K562 (cell line): ENCODE measurements at regions not wholly inside any gene's neighbourhood (a gene's known extent, or its start where the extent isn't known, plus 50 kb on each side); places are given as distances from the start of the nearest gene placed in this dataset.

Experiments used
- ATAC-seq: fragments of 200-7000 bp; cut with Tn5 transposase; 3 replicates; pipeline ENCODE4 v1.9.1; 2020; ENCODE audit warnings: moderate library complexity
- BruUV-seq: library from RNA; stranded (reverse); fragments of 400-500 nt; replicated peaks from 2 replicates; lab custom pipeline; 2021; lab: Mats Ljungman, UMichigan
- CTCF ChIA-PET: fragments of 300-600 bp; formaldehyde crosslinking; extraction: SDS; loops from one replicate; lab custom pipeline; 2021; ENCODE audit warnings: low intra/inter-chr PET ratio; lab: Yijun Ruan, JAX
- POLR2A ChIA-PET: fragments of 300-600, 350-650 bp; sonication (Branson Sonifier 250); formaldehyde crosslinking; extraction: SDS; loops from one replicate; lab custom pipeline; 2021; ENCODE audit warnings: antibody characterized with exemption, inconsistent platforms; lab: Yijun Ruan, JAX
- DNase-seq, 4 experiments: peaks; one replicate each; pipeline versions ENCODE4 v3.0.0 to v3.0.0-alpha.2; 2011 to 2018; ENCODE audit warnings: low spot score in 3 of 4, mixed read lengths in 3 of 4; ENCODE audit errors: extremely low read depth in 1 of 4
- FAIRE-seq: peaks from 2 replicates; lab custom pipeline; 2011; peaks lifted over from hg19 to GRCh38; lab: Jason Lieb, UNC
- H2AFZ ChIP-seq: 2 replicates; pipeline ENCODE4 v1.6.0; 2011; ENCODE audit warnings: low read depth, low read length, control low read depth, inconsistent platforms
- H3K27ac ChIP-seq: fragments of 200-600 bp; 3 replicates; pipeline ENCODE4 v1.8.0; 2011; ENCODE audit warnings: low read depth, mild to moderate bottlenecking, control low read depth, inconsistent platforms, low read length, moderate library complexity, mixed read lengths; ENCODE audit errors: extremely low read depth
- H3K27me3 ChIP-seq, 2 experiments: fragments of 300-600 bp in 1 of 2; 2 replicates in 1 of 2; 3 replicates in 1 of 2; pipeline versions ENCODE4 v1.6.0 to v1.8.0; 2011; ENCODE audit warnings: inconsistent platforms in 2 of 2, low read length in 2 of 2, mild to moderate bottlenecking in 1 of 2, mixed read lengths in 1 of 2, moderate library complexity in 1 of 2; ENCODE audit not compliant: control insufficient read depth in 2 of 2, insufficient read depth in 2 of 2
- H3K36me3 ChIP-seq: fragments of 300-600 bp; 3 replicates; pipeline ENCODE4 v1.8.0; 2011; ENCODE audit warnings: mild to moderate bottlenecking, low read length, inconsistent platforms; ENCODE audit not compliant: control insufficient read depth, insufficient read depth
- H3K4me1 ChIP-seq, 2 experiments: fragments of 200-600 bp in 1 of 2; replicated peaks in 1 of 2; 2 replicates in 1 of 2; 3 replicates in 1 of 2; pipeline versions ENCODE4 v1.5.1 to v1.8.0; 2011; ENCODE audit warnings: inconsistent platforms in 2 of 2, low read length in 2 of 2, mild to moderate bottlenecking in 1 of 2, mixed read lengths in 1 of 2, moderate library complexity in 1 of 2; ENCODE audit not compliant: control insufficient read depth in 2 of 2, insufficient read depth in 2 of 2
- H3K4me2 ChIP-seq: 2 replicates; pipeline ENCODE4 v1.6.1; 2011; ENCODE audit warnings: low read length, control low read depth, inconsistent platforms, mixed read lengths; ENCODE audit not compliant: insufficient read depth
- H3K4me3 ChIP-seq: fragments of 200-600 bp; sonication (generic), shearing (Covaris generic); 2 replicates; pipeline ENCODE4 v1.5.1; 2016; ENCODE audit warnings: control low read depth, inconsistent platforms
- H3K79me2 ChIP-seq: fragments of 200-600 bp; 3 replicates; pipeline ENCODE4 v1.8.0; 2011; ENCODE audit warnings: low read length, inconsistent platforms; ENCODE audit not compliant: control insufficient read depth, insufficient read depth
- H3K9ac ChIP-seq, 2 experiments: 2 replicates each; pipeline versions ENCODE4 v1.6.0 to v1.6.1; 2011; ENCODE audit warnings: low read depth in 2 of 2, low read length in 2 of 2, control low read depth in 1 of 2, inconsistent platforms in 1 of 2, mild to moderate bottlenecking in 1 of 2, mixed read lengths in 1 of 2; ENCODE audit not compliant: insufficient read depth in 1 of 2
- H3K9me1 ChIP-seq: one replicate; pipeline ENCODE4 v1.6.0; 2011; ENCODE audit warnings: inconsistent platforms, mild to moderate bottlenecking, low read length, moderate library complexity; ENCODE audit not compliant: control insufficient read depth, insufficient read depth
- H3K9me3 ChIP-seq: replicated peaks from 2 replicates; pipeline ENCODE4 v1.5.1; 2011; ENCODE audit warnings: low read depth, low read length, inconsistent platforms; ENCODE audit not compliant: control insufficient read depth, insufficient read depth
- H4K20me1 ChIP-seq: replicated peaks from 2 replicates; pipeline ENCODE4 v1.6.1; 2011; ENCODE audit warnings: low read length, inconsistent platforms, mixed read lengths; ENCODE audit not compliant: control insufficient read depth, insufficient read depth
- CBX3 ChIP-seq, 2 experiments: IDR thresholded peaks; 1 replicate in 1 of 2; 2 replicates in 1 of 2; pipeline ENCODE4 v1.6.1; 2012; ENCODE audit warnings: inconsistent platforms in 2 of 2, low read length in 2 of 2, borderline replicate concordance in 1 of 2, control low read depth in 1 of 2
- CBX5 ChIP-seq: IDR thresholded peaks from 2 replicates; pipeline ENCODE4 v1.6.1; 2014; ENCODE audit warnings: low read depth, borderline replicate concordance
- CUX1 ChIP-seq: fragments of 200-800 bp; sonication (Bioruptor generic); IDR thresholded peaks from 2 replicates; pipeline ENCODE4 v1.6.1; 2016; ENCODE audit warnings: missing genetic modification characterization, missing compliant biosample characterization
- GTF2E2 ChIP-seq: fragments of 200-800 bp; sonication (Bioruptor generic); IDR thresholded peaks from 2 replicates; pipeline ENCODE4 v1.6.1; 2016; ENCODE audit warnings: missing genetic modification characterization, missing compliant biosample characterization
- HDAC1 ChIP-seq, 2 experiments: fragments of 450-650 bp; IDR thresholded peaks; 2 replicates each; pipeline ENCODE4 v1.6.1; 2016 to 2017; ENCODE audit warnings: inconsistent platforms in 1 of 2, mild to moderate bottlenecking in 1 of 2, moderate library complexity in 1 of 2
- HOXB6 ChIP-seq: fragments of 250-450 bp; sonication (Bioruptor Pico); IDR thresholded peaks from 2 replicates; pipeline ENCODE4 v1.5.1; 2022; ENCODE audit warnings: mild to moderate bottlenecking, borderline replicate concordance
- KAT7 ChIP-seq: sonication (generic); formaldehyde crosslinking; IDR thresholded peaks from 2 replicates; pipeline ENCODE4 v1.8.0; 2022; ENCODE audit warnings: missing genetic modification reagents, mild to moderate bottlenecking, borderline replicate concordance
- MAFF ChIP-seq: IDR thresholded peaks from 2 replicates; pipeline ENCODE4 v1.6.1; 2012; ENCODE audit warnings: low read length, improper control_type of control experiment
- MAFG ChIP-seq: fragments of 450-650 bp; conservative IDR thresholded peaks from 2 replicates; pipeline ENCODE4 v1.6.1; 2016; ENCODE audit warnings: missing genetic modification characterization, missing compliant biosample characterization
- MAFK ChIP-seq: IDR thresholded peaks from 2 replicates; pipeline ENCODE4 v1.6.1; 2011; ENCODE audit warnings: low read length, improper control_type of control experiment
- MYBL2 ChIP-seq, 2 experiments: fragments of 450-650 bp in 1 of 2; sonication (generic) in 1 of 2; formaldehyde crosslinking in 1 of 2; IDR thresholded peaks; 2 replicates each; pipeline versions ENCODE4 v1.6.1 to v1.8.1; 2017 to 2022; ENCODE audit warnings: borderline replicate concordance in 1 of 2, inconsistent platforms in 1 of 2, low read depth in 1 of 2, mild to moderate bottlenecking in 1 of 2, missing genetic modification reagents in 1 of 2, moderate library complexity in 1 of 2
- TARDBP ChIP-seq: fragments of 450-650 bp; IDR thresholded peaks from 2 replicates; pipeline ENCODE4 v1.6.1; 2016
- TRIM24 ChIP-seq, 2 experiments: fragments of 450-650 bp; IDR thresholded peaks; 2 replicates each; pipeline ENCODE4 v1.6.1; 2016
- ZNF316 ChIP-seq: fragments of 450-650 bp; IDR thresholded peaks from 2 replicates; pipeline ENCODE4 v1.6.1; 2016
- WGBS: fragments of 100-300 bp; shearing (Covaris generic); methylation state at CpG from one replicate; pipeline ENCODE4 v1.1.6; 2016; ENCODE audit warnings: low coverage, mixed read lengths; ENCODE audit not compliant: insufficient coverage; ENCODE audit errors: missing lambda C conversion rate; 5-methylcytosine and 5-hydroxymethylcytosine counted together
- in situ Hi-C: fragments of 300-500 bp; cut with MboI; formaldehyde crosslinking; loops from 4 replicates; pipeline ENCODE4 v1.15.0; 2018; ENCODE audit warnings: inconsistent platforms, mixed read lengths
- intact Hi-C: fragments of 100-400 bp; cut with micrococcal nuclease; formaldehyde crosslinking; loops from 2 replicates; pipeline ENCODE4 v1.14.2; 2022

- no peak for DNase-seq
- Histone ChIP-seq H2AFZ (no peak overlapping the region), H3K4me1 (no peaks in the 10 kb centered on the region), H3K9me1 (no peaks in the 10 kb centered on the region), H3K36me3 (no peaks in the 10 kb centered on the region), H3K9me3 (no peaks in the 10 kb centered on the region), H3K27me3 (no peaks in the 10 kb centered on the region), H3K79me2 (no peaks in the 10 kb centered on the region), H3K4me3 (no peak overlapping the region), H3K4me2 (no peak overlapping the region), H3K9ac (no peak overlapping the region), H4K20me1 (no peaks in the 10 kb centered on the region), H3K27ac (no peak overlapping the region)
- no peak for FAIRE-seq
- in situ Hi-C loops (no loop called here), intact Hi-C loops (no loop called here)
- no peak for TF ChIP-seq GTF2E2 (tag)
- TF ChIP-seq MAFK, result peak; percentile 36; the same call in 1 of the 2 replicates
- TF ChIP-seq TARDBP, result no peak
- peak; percentile 28; the same call in 1 of the 2 replicates for TF ChIP-seq ZNF316
- TF ChIP-seq KAT7, result no peak
- TF ChIP-seq HOXB6, result no peak
- no peak for TF ChIP-seq HDAC1 (IDR thresholded peaks at IDR 0.05)
- TF ChIP-seq MAFF, result peak; percentile 33; the same call in 1 of the 2 replicates
- 0 out of 2 replicates have a peak, but pooled peaks have one; percentile 7 for TF ChIP-seq MAFG (tag)
- POLR2A ChIA-PET, result no interaction called here
- no peak for ATAC-seq
- CTCF ChIA-PET, result no interaction called here
- no TSS peak for BruUV-seq
- WGBS, result 10% methylated on average over 1 of the region's 1 CpG
Observed at GRCh38 chr11:38246451-38246850, 1648.4 kb upstream of the RAG2 start.

- intact Hi-C loops, result no loop called here
- H3K9me1 ChIP-seq, result no peaks in the 10 kb centered on the region
- ChIA-PET CTCF (no interaction called here), POLR2A (interaction anchor here (0.6 to 1.3 kb wide), 2 partner anchors 12 to 297 kb away, joined by 3 to 4 read pairs; no protein-coding TSS in a partner anchor)
- H3K27me3 ChIP-seq, result no peaks in the 10 kb centered on the region
- no peak overlapping the region for H3K4me3 ChIP-seq
- no peaks in the 10 kb centered on the region for H3K4me1 ChIP-seq
- H3K4me2 ChIP-seq, result no peak overlapping the region
- in situ Hi-C loops, result no loop called here
- no peak for ATAC-seq
- H4K20me1 ChIP-seq, result no peaks in the 10 kb centered on the region
- no peak overlapping the region for H2AFZ ChIP-seq
- no peak for DNase-seq
- peaks cover 2% of the 10 kb centered on the region for H3K9me3 ChIP-seq
- 17% methylated on average over 3 of the region's 3 CpGs for WGBS
- no peaks in the 10 kb centered on the region for H3K79me2 ChIP-seq
- H3K27ac ChIP-seq, result no peak overlapping the region
- FAIRE-seq, result no peak
- BruUV-seq, result no TSS peak
- H3K36me3 ChIP-seq, result no peaks in the 10 kb centered on the region
- no peak overlapping the region for H3K9ac ChIP-seq
- TF ChIP-seq CUX1 (no peak), TRIM24 (IDR thresholded peaks at IDR 0.05) (0 out of 4 replicates have a peak, but pooled peaks of 1 of the 2 experiments have one; percentile 22), CBX5 (peak; percentile 79; the same call in 1 of the 2 replicates), CBX3 (IDR thresholded peaks at IDR 0.05; ENCODE audit: borderline replicate concordance in 1 of 2, low read length in 2 of 2) (peak in 1 of 2 experiments; percentile 60; a peak in 2 of 3 replicates), MYBL2 (IDR thresholded peaks at IDR 0.05; ENCODE audit: low read depth) (no peak), MYBL2 (CRISPR knock-in tag; IDR thresholded peaks at IDR 0.05; ENCODE audit: borderline replicate concordance) (no peak)
Observed at GRCh38 chr11:38226684-38227083, 1628.6 kb upstream of the RAG2 start.
